ENCODE measurements at regions not wholly inside any gene's neighbourhood (a gene's known extent, or its start where the extent isn't known, plus 50 kb on each side); places are given as distances from the start of the nearest gene placed in this dataset.

GRCh38 chr1:221408117-221408803 lies 333.6 kb downstream of the DUSP10 start:
- no peak for TF ChIP-seq POLR2A (IDR thresholded peaks at IDR 0.05; ENCODE audit: low read depth, low read length)
- no peak for TF ChIP-seq EZH2 (IDR thresholded peaks at IDR 0.05; ENCODE audit: borderline replicate concordance, low read depth, low read length, severe bottlenecking)
- TF ChIP-seq CTCF (IDR thresholded peaks at IDR 0.05; ENCODE audit: extremely low read depth in 1 of 2, insufficient read depth in 1 of 2, low read depth in 1 of 2, low read length in 2 of 2): no peak
